Hematopoietic multipotent progenitor cell treated with erythropoietin and hydrocortisone succinate and interleukin-3 and kit ligand, for 17 days (in vitro differentiated cells): ENCODE measurements at regions not wholly inside any gene's neighbourhood (a gene's known extent, or its start where the extent isn't known, plus 50 kb on each side); places are given as distances from the start of the nearest gene placed in this dataset.

Experiments
- DNase-seq: peaks from one replicate; pipeline ENCODE4 v3.0.0-alpha.2; 2015; ENCODE audit warnings: low spot score

GRCh38 chr2:181189951-181190350 is 209.5 kb downstream of the UBE2E3 start:
- DNase-seq: no peak

GRCh38 chr2:181190711-181191110 is 210.3 kb downstream of the UBE2E3 start:
- DNase-seq: no peak

GRCh38 chr2:181193550-181193949 is 213.1 kb downstream of the UBE2E3 start:
- DNase-seq: no peak

GRCh38 chr2:181196401-181196800 is 216.0 kb downstream of the UBE2E3 start:
- no peak for DNase-seq

GRCh38 chr2:181197140-181197760 is 216.8 kb downstream of the UBE2E3 start:
- DNase-seq: no peak

- DNase-seq: no peak
Observed at GRCh38 chr2:181198183-181198864, 217.9 kb downstream of the UBE2E3 start.

GRCh38 chr2:181203412-181203811 is 223.0 kb downstream of the UBE2E3 start:
- DNase-seq: no peak

- DNase-seq: no peak
Observed at GRCh38 chr2:181203916-181204315, 223.5 kb downstream of the UBE2E3 start.

- no peak for DNase-seq
Observed at GRCh38 chr2:181218401-181218821, 238.0 kb downstream of the UBE2E3 start.

- no peak for DNase-seq
Observed at GRCh38 chr2:181223234-181223633, 234.0 kb upstream of the ITGA4 start.

GRCh38 chr2:181224866-181225265 is 232.3 kb upstream of the ITGA4 start:
- DNase-seq: no peak

GRCh38 chr2:181228661-181229060 is 228.5 kb upstream of the ITGA4 start:
- no peak for DNase-seq

GRCh38 chr2:181231151-181231550 is 226.0 kb upstream of the ITGA4 start:
- no peak for DNase-seq

GRCh38 chr2:181231886-181232621 is 225.1 kb upstream of the ITGA4 start:
- DNase-seq: no peak

GRCh38 chr2:181234487-181234891 is 222.7 kb upstream of the ITGA4 start:
- no peak for DNase-seq

GRCh38 chr2:181235011-181235410 is 222.2 kb upstream of the ITGA4 start:
- DNase-seq: no peak

- DNase-seq: no peak
Observed at GRCh38 chr2:181235683-181236459, 221.3 kb upstream of the ITGA4 start.

- DNase-seq: no peak
Observed at GRCh38 chr2:181239201-181239799, 217.9 kb upstream of the ITGA4 start.

- no peak for DNase-seq
Observed at GRCh38 chr2:181240844-181241243, 216.3 kb upstream of the ITGA4 start.

GRCh38 chr2:181241366-181241765 is 215.8 kb upstream of the ITGA4 start:
- no peak for DNase-seq

GRCh38 chr2:181241797-181242196 is 215.4 kb upstream of the ITGA4 start:
- no peak for DNase-seq

- DNase-seq: no peak
Observed at GRCh38 chr2:181242262-181242661, 214.9 kb upstream of the ITGA4 start.
